Transverse colon (tissue), 4 donors: ENCODE measurements at regions not wholly inside any gene's neighbourhood (a gene's known extent, or its start where the extent isn't known, plus 50 kb on each side); places are given as distances from the start of the nearest gene placed in this dataset.

Source experiments
- DNase-seq: peaks from one replicate; pipeline ENCODE4 v3.0.0-alpha.2; 2019
- H3K27ac ChIP-seq, 4 donors: fragments of 200-600 bp; sonication (generic); 2 replicates each; pipeline ENCODE4 v1.5.1; 2016 to 2018; ENCODE audit warnings: inconsistent platforms in 4 of 4
- H3K27me3 ChIP-seq: fragments of 200-600 bp; sonication (generic); 2 replicates; pipeline ENCODE4 v1.5.1; 2017; ENCODE audit warnings: inconsistent platforms
- H3K36me3 ChIP-seq, 4 donors: fragments of 200-600 bp; sonication (generic); 2 replicates each; pipeline ENCODE4 v1.5.1; 2017 to 2019; ENCODE audit warnings: inconsistent platforms in 4 of 4
- H3K4me1 ChIP-seq, 4 donors: fragments of 200-600 bp; sonication (generic); 2 replicates each; pipeline ENCODE4 v1.5.1; 2017 to 2020; ENCODE audit warnings: inconsistent platforms in 4 of 4
- H3K4me3 ChIP-seq, 4 donors: fragments of 200-600 bp; sonication (generic); 1 replicate in 1 of 4; 2 replicates in 3 of 4; pipeline versions ENCODE4 v1.5.1 to v1.6.1; 2017 to 2019; ENCODE audit warnings: inconsistent platforms in 4 of 4
- H3K9me3 ChIP-seq, 2 donors: fragments of 200-600 bp; sonication (generic); 2 replicates each; pipeline ENCODE4 v1.5.1; 2017 to 2019; ENCODE audit warnings: inconsistent platforms in 2 of 2
- EP300 ChIP-seq: sonication (generic); formaldehyde crosslinking; IDR thresholded peaks from one replicate; pipeline ENCODE4 v1.6.1; 2017; ENCODE audit warnings: antibody characterized with exemption, low read depth
- POLR2A ChIP-seq: fragments of 450-650 bp; IDR thresholded peaks from one replicate; pipeline ENCODE4 v1.6.1; 2016; ENCODE audit warnings: antibody characterized with exemption, mild to moderate bottlenecking, moderate library complexity
- POLR2AphosphoS5 ChIP-seq, 3 donors: sonication (generic); formaldehyde crosslinking; IDR thresholded peaks; one replicate each; pipeline ENCODE4 v1.6.1; 2016; ENCODE audit warnings: antibody characterized with exemption in 3 of 3
- WGBS, 2 donors: methylation state at CpG; one replicate each; pipeline ENCODE4 v1.1.5; 2018; ENCODE audit warnings: low coverage in 1 of 2; 5-methylcytosine and 5-hydroxymethylcytosine counted together
- in situ Hi-C, 4 donors: fragments of 200-750 bp; cut with MboI; loops; one replicate each; pipeline versions ENCODE4 v1.15.0 to v1.15.1; 2017; ENCODE audit warnings: low sequenced_read_pairs in 3 of 4, low pct_ligation_motif_present in 1 of 4, low pct_unique_long_range_greater_than_20kb in 1 of 4
- intact Hi-C: fragments of 100-400 bp; cut with DNase I; formaldehyde crosslinking; loops from one replicate; pipeline ENCODE4 v1.15.1; 2023; ENCODE audit warnings: low total_unique reads
- TF ChIP-seq, protein P1 (sequence below), 5 experiments: fragments of 200-600 bp in 3 of 5; fragments of 450-650 bp in 2 of 5; sonication (generic) in 3 of 5; IDR thresholded peaks; 1 replicate in 2 of 5; 2 replicates in 3 of 5; pipeline ENCODE4 v1.5.1; 2016 to 2017; ENCODE audit warnings: antibody characterized with exemption in 5 of 5, inconsistent platforms in 3 of 5, mild to moderate bottlenecking in 2 of 5, moderate library complexity in 1 of 5

- 59 to 73% methylated on average over 4 of the region's 4 CpGs for WGBS, 2 donors
- TF ChIP-seq, protein P1, sequence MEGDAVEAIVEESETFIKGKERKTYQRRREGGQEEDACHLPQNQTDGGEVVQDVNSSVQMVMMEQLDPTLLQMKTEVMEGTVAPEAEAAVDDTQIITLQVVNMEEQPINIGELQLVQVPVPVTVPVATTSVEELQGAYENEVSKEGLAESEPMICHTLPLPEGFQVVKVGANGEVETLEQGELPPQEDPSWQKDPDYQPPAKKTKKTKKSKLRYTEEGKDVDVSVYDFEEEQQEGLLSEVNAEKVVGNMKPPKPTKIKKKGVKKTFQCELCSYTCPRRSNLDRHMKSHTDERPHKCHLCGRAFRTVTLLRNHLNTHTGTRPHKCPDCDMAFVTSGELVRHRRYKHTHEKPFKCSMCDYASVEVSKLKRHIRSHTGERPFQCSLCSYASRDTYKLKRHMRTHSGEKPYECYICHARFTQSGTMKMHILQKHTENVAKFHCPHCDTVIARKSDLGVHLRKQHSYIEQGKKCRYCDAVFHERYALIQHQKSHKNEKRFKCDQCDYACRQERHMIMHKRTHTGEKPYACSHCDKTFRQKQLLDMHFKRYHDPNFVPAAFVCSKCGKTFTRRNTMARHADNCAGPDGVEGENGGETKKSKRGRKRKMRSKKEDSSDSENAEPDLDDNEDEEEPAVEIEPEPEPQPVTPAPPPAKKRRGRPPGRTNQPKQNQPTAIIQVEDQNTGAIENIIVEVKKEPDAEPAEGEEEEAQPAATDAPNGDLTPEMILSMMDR (IDR thresholded peaks at IDR 0.05): no peak
- TF ChIP-seq POLR2A (no peak), EP300 (no peak), POLR2AphosphoS5 (IDR thresholded peaks at IDR 0.05) (no peak)
- intact Hi-C loops (no loop called here), in situ Hi-C loops (no loop called here)
- H3K36me3 ChIP-seq: no peaks in the 10 kb centered on the region
- H3K27ac ChIP-seq: no peak overlapping the region
- no peaks in the 10 kb centered on the region for H3K4me1 ChIP-seq
- no peak overlapping the region for H3K4me3 ChIP-seq
- no peaks in the 10 kb centered on the region for H3K27me3 ChIP-seq
- no peak for DNase-seq
- no peaks in the 10 kb centered on the region for H3K9me3 ChIP-seq
Observed at GRCh38 chr4:24394041-24394440, 190.3 kb downstream of the DHX15 start.

- intact Hi-C loops: no loop called here
- no peak for TF ChIP-seq POLR2A
- no peak for TF ChIP-seq POLR2AphosphoS5 (IDR thresholded peaks at IDR 0.05)
- TF ChIP-seq, protein P1 (IDR thresholded peaks at IDR 0.05): no peak
- no peak for TF ChIP-seq EP300
- in situ Hi-C loops: no loop called here
- Histone ChIP-seq H3K27me3 (no peaks in the 10 kb centered on the region), H3K9me3 (no peaks in the 10 kb centered on the region), H3K36me3 (no peaks in the 10 kb centered on the region), H3K27ac (no peak overlapping the region), H3K4me1 (no peaks in the 10 kb centered on the region), H3K4me3 (no peak overlapping the region)
- DNase-seq: no peak
- WGBS, 2 donors: 81 to 83% methylated on average over 5 of the region's 5 CpGs
Observed at GRCh38 chr4:24392613-24393012, 191.7 kb downstream of the DHX15 start.

GRCh38 chr4:24382381-24382780 lies 202.0 kb downstream of the DHX15 start:
- in situ Hi-C loops (no loop called here), intact Hi-C loops (no loop called here)
- no peak for DNase-seq
- H3K9me3 ChIP-seq: peaks cover 0 to 3% of the 10 kb centered on the region in 2 donors
- no peaks in the 10 kb centered on the region for H3K36me3 ChIP-seq
- no peaks in the 10 kb centered on the region for H3K4me1 ChIP-seq
- TF ChIP-seq POLR2A (no peak), EP300 (no peak), POLR2AphosphoS5 (IDR thresholded peaks at IDR 0.05) (no peak)
- TF ChIP-seq, protein P1 (IDR thresholded peaks at IDR 0.05): no peak
- no peaks in the 10 kb centered on the region for H3K27me3 ChIP-seq
- H3K4me3 ChIP-seq: no peak overlapping the region
- H3K27ac ChIP-seq: no peak overlapping the region
- WGBS, 2 donors: 38 to 58% methylated on average over 2 of the region's 2 CpGs

GRCh38 chr4:24380957-24381665 lies 203.2 kb downstream of the DHX15 start:
- no peak for DNase-seq
- Histone ChIP-seq H3K4me1 (no peaks in the 10 kb centered on the region), H3K36me3 (no peaks in the 10 kb centered on the region), H3K27ac (no peak overlapping the region), H3K27me3 (no peaks in the 10 kb centered on the region), H3K9me3 (no peaks in the 10 kb centered on the region), H3K4me3 (no peak overlapping the region)
- TF ChIP-seq POLR2AphosphoS5 (IDR thresholded peaks at IDR 0.05) (no peak), POLR2A (no peak), EP300 (no peak)
- TF ChIP-seq, protein P1 (IDR thresholded peaks at IDR 0.05): no peak
- in situ Hi-C loops: no loop called here
- intact Hi-C loops: no loop called here
- WGBS, 2 donors: 73 to 80% methylated on average over 1 to 2 of the region's 2 CpGs
